ENCODE measurements at regions not wholly inside any gene's neighbourhood (a gene's known extent, or its start where the extent isn't known, plus 50 kb on each side); places are given as distances from the start of the nearest gene placed in this dataset.

GRCh38 chr22:23522623-23523251 lies 57.4 kb downstream of the IGLL1 start:
- in situ Hi-C loops (cut with MboI; ENCODE audit: low sequenced_read_pairs): no loop called here

DNA sequence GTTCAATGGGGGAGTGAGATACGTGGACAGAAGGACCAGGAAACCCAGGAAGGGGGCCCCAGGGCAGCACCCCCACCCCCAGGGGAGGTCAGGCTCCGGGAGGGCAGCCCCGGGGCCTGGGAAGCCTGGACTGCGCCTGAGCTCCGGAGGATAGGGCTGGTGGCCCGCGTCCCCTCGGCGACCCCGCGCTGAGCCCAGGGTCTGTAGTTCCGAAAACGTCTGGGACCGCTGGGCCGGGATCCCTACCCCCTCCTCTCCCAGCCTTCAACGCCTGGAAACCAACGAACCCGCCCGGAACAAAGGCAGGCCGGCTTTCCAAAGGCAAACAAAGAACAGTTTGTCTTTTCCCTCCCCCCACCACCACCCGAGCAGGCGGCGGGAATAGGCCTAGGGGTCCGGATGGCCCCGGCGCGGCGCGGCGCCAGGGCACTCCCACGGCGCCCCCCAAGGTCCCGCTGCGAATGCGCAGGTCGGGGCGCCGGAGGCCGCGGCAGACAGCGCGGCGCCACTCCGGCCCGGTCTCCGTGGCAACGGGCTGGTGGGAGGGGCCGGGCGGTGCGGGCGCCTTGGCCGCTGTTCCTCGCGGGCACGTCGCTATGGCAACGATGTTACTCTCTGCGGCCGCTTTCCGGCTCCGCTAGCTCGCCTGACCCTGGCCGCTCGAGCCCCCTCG lies 58.5 kb downstream of the IGLL1 start:
- in situ Hi-C loops (cut with MboI; ENCODE audit: low sequenced_read_pairs): no loop called here

DNA sequence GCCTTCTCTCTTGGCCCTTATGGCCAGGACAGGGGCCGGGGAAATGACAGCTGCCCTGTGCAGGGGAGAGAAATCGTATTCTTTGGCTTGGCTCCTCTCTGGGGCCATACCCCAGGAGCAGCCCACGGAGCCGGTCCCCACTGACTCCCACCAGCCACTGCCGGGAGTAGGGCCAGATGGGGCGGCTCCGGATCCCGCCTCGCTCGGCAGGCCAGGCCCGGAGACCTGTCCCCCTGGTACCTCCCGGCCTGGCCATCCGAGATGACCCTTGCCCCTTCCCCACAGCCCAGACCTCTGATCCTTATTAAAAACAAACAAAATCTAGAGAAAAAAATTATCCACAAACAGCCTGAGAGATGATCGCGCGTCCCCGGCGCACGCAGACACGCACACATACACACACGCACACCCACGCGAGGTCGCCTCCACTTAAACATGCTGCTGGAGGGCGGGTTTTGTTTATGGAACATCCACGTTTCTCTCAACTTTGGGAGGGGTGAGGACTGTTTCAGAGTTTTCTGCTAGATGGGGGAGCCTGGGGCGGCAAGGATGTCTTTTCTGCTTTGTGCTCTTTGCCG lies 59.1 kb downstream of the IGLL1 start:
- in situ Hi-C loops (cut with MboI; ENCODE audit: low sequenced_read_pairs): no loop called here

DNA sequence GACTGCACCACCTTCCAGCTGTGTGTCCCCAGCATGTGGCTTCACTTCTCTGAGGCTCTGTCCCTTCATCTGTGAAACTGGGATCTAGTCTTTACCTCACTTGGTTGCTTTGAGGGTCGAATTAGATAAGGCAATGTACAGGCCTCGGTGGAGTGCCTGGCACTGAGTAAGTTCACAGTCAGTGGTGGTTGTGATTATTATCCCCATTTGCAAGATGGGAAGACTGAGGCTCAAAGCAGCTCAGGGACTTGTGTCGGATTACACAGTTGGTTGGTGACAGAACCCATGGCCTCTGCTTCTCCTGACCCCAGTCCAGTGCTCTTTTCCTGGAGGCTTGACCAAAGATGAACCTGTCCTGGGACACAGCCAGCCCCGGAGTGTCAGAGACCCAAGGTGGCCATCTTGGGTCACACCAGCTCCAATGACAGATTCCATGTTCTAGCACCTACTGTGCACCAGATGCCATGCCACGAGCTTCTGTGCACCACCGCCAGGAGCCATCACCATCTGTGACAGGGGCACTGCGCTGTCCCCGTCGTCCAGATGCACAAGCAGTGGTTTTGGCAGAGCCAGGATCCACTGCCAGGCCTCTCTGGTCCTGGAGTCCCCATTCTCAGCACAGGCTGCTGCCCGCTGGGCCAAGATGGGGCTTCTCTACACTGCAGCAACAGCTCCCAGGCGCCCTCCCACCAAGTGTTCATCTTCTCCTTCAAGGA lies 60.5 kb downstream of the IGLL1 start:
- in situ Hi-C loops (cut with MboI; ENCODE audit: low sequenced_read_pairs): no loop called here

DNA sequence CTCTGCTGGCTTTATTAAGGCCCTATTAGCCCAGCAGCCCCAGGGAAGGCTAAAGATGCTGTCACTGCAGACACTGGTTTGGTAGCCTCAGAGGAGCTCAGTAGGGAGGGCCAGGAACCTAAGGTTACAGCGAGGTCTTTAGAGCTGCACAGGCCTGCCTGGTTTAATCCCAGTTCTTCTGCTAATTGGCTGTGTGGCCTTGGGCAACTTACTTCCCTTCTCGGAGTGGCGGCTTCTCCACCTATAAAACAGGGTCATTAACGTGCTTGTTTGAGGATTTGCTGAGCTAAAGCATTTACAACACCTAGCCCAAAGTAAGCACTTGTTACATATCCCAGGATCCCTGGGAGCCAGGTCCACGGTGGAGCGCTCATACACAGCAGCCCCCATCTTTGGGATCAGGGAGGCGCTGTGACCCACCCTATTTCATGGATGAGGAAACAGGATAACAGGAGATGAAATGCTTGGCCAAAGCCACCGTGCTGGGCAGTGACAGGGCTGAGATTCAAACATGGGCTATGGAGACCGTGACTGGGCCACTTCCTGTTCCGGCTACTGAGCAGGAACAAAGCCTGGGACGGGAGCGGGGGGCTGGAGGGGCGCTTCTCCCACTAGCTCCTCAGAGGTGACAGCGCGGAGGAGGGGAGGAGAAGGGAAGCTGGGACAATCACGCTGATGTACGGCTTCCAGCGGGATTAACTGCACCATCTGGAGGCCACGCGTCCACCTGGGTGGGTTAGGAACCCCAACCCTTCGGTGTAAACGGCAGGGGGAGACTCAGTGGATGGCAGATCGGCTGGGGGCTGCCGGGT lies 61.5 kb downstream of the IGLL1 start:
- in situ Hi-C loops (cut with MboI; ENCODE audit: low sequenced_read_pairs): no loop called here

- in situ Hi-C loops (cut with MboI; ENCODE audit: low sequenced_read_pairs): no loop called here
Observed at GRCh38 chr22:23517804-23518375, 62.2 kb downstream of the IGLL1 start.

DNA sequence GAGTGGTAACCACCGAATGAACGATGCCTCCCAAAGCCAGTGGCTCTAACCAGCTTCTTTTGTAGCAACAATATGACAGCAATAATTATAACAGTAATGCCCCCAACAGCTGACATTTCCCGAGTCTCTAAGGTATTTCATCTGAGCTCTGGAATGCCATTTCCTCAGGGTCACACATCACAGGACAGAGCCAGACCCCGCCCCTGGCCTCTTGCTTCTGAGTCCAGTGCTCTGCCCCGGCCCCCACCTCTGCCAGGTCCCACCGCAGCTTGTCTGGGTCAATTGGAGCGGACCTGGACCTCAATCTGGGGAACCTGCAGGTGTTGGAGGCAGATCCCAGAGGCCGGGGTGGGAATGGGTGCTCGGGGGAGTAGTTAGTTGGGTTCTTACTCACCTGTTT lies 63.8 kb downstream of the IGLL1 start:
- in situ Hi-C loops (cut with MboI; ENCODE audit: low sequenced_read_pairs): no loop called here

DNA sequence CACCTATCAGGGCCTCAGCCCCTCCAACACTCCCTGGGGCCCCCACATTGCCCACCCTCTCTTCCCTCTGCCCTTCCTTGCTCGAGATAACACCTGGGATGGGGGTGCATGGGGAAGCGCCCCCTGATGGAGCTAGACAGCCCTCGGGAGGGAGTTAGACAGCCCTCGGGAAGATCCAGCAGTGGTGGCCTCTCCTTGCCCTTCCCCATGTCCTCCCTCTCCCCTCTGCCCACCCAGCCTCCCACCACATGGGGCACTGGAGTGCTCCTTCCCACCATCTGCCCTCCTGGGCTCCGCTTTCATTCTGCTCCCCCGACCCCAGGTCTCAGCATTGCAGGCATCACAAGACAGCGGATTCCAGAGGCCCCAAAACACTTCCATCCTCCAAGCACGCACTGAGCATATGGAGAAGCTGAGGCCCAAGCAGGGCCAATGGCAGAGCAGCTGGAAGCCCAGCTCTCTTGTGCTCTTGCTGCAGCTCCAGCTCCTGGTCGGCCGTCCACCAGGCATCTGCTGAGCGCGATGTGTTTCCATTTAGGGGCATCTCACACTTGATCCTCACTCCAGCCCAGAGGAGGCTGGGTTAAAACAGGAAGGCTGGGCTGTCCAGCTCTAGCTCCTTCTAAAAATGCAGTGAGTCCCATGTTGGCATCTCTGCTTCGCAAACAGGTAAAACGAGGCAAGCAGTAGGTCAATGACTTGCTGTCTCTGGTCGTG lies 65.6 kb downstream of the IGLL1 start:
- in situ Hi-C loops (cut with MboI; ENCODE audit: low sequenced_read_pairs): no loop called here

GRCh38 chr22:23513705-23514104 lies 66.4 kb downstream of the IGLL1 start:
- in situ Hi-C loops (cut with MboI; ENCODE audit: low sequenced_read_pairs): no loop called here

GRCh38 chr22:23513133-23513532 lies 67.0 kb downstream of the IGLL1 start:
- in situ Hi-C loops (cut with MboI; ENCODE audit: low sequenced_read_pairs): no loop called here

GRCh38 chr22:23512721-23513120 lies 67.4 kb downstream of the IGLL1 start:
- in situ Hi-C loops (cut with MboI; ENCODE audit: low sequenced_read_pairs): no loop called here

DNA sequence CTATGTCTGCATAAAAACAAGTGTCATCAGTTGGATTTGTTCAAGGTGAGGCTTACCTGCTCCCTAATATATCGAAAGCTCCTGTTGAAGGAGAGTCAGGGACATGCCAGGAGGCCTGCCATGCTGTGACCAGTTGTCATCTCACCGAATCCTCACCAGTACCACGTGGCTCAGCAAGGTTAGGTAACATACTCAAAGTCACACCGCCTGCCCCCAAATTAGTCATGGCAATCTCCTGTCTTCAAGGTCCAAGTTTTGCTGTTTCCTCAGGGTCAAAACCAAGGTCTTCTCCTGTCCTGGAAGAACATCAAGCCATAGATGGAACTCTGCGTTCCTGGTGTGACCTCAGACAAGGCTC lies 67.8 kb downstream of the IGLL1 start:
- in situ Hi-C loops (cut with MboI; ENCODE audit: low sequenced_read_pairs): no loop called here

- in situ Hi-C loops (cut with MboI; ENCODE audit: low sequenced_read_pairs): no loop called here
Observed at GRCh38 chr22:23511627-23512347, 68.3 kb downstream of the IGLL1 start.

DNA sequence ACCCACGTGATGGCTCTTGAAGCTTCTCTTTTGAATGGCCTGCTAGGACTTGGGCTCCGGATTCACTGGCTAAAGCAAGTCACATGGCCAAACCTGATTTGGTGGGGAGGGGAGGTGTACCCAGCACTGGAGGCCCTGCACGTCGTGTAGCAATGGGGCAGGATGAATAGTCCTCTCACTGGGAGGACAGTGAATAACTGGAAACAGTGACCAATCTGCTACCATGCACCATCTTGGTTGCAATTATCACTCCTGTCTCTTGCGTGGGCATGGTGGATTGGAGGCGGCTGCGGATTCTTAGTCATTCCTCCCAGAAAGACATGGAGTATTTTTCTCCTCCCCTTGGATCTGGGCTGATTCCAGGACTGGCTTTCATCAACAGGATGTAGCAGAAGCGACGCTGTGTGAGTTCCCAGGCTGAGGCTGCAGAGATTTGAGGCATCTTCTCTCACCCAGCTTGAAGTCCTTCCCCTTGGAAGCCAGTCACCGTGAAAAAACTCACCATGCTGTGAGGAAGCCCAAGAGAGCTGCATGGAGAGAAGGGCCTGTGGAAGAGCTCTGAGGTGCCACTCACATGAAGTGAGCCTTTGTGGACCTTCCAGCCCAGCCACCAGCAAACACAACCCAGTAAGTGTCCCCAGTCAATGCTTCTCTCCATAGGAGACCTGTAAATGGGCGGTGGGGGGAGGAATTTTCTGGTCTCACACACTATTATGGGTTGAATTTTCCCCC lies 70.4 kb downstream of the IGLL1 start:
- in situ Hi-C loops (cut with MboI; ENCODE audit: low sequenced_read_pairs): no loop called here

GRCh38 chr22:23504516-23504915 lies 75.6 kb downstream of the IGLL1 start:
- in situ Hi-C loops (cut with MboI; ENCODE audit: low sequenced_read_pairs): no loop called here

DNA sequence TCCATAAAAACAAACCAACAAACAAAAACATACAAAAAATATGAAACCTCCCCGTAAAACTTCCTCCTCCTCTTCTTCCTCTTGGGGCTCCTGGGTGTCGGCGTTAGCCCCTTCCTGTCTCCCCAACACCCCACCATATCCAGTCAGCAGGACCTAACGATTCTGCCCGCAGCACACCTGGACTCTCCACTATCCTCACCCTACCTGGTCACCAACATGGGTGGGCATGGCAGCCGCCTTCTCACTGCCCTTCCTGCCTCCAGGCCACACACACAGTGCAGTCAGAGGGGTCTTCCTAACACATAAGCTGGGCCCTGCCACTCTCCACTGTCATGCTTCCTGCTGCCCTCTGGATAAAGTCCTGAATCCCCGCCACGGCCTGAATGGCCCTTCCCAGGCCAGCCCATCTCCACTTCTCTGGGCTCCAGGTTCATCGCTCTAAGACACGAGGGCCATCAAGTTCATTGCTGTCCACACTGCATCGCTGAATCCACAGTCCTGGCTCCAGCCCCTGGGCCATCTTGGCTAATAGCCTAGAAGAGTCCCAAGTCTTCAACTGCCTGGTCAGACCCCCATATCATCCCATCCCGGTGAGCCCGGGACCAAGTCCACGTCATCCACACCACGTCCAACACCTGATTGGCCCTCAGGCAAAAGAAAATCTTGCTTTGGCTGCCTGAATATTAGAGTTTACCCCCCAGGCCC lies 76.2 kb downstream of the IGLL1 start:
- in situ Hi-C loops (cut with MboI; ENCODE audit: low sequenced_read_pairs): no loop called here

DNA sequence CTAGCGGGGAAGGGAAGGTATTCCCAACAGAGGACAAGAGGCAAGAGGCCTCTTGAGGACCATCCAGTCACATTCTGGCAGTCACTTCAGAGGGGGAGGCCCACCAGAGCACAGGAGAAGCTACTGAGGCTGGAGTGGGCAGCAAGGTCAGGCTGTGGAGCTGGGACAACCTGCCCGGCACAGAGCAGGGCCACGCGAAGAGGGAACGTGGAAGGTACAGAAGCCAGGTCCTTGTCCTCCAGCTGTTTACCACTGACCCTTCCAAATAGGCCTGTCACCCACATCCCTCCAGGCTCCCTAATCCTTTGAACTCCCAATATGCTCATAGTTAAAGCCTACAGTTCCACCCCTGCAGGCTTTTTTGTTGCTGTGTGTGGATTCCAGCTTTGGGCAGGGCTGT lies 76.9 kb downstream of the IGLL1 start:
- in situ Hi-C loops (cut with MboI; ENCODE audit: low sequenced_read_pairs): no loop called here

DNA sequence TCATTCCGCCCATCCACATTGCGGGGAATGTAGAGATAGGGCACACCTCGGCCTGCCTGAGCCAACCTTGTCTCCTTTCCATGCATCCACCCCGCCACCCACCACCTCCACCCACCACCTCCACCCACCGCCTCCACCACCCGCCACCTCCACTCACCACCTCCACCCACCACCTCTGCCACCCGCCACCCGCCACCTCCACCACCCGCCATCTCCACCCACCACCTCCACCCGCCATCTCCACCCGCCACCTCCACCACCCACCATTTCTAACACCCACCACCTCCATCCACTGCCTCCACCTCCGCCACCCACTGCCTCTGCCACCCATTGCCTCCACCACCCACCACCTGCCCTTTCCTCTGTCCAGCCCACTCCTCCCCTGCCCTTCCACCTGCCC lies 78.4 kb downstream of the IGLL1 start:
- in situ Hi-C loops (cut with MboI; ENCODE audit: low sequenced_read_pairs): no loop called here
